ENCODE measurements at regions not wholly inside any gene's neighbourhood (a gene's known extent, or its start where the extent isn't known, plus 50 kb on each side); places are given as distances from the start of the nearest gene placed in this dataset.

- H3K27ac ChIP-seq (ENCODE audit: insufficient read depth, low read length, poor library complexity, severe bottlenecking), result no peak overlapping the region
- peaks cover 18% of the 10 kb centered on the region for H3K27me3 Mint-ChIP-seq
- H3K36me3 ChIP-seq (ENCODE audit: control insufficient read depth, insufficient read depth, low read length), result no peaks in the 10 kb centered on the region
- H3K27ac Mint-ChIP-seq, result no peak overlapping the region
- H3K4me3 Mint-ChIP-seq, result no peak overlapping the region
- no peaks in the 10 kb centered on the region for H3K36me3 Mint-ChIP-seq
- H3K9me3 ChIP-seq (ENCODE audit: control insufficient read depth in 2 of 2, low read length in 2 of 2), result no peaks in the 10 kb centered on the region
- H3K4me1 Mint-ChIP-seq, result no peaks in the 10 kb centered on the region
- no peak for ATAC-seq (ENCODE audit: low read depth in 2 of 2)
- H3K9me3 Mint-ChIP-seq, result peaks cover 0 to 6% (median 0%) of the 10 kb centered on the region in 7 donors
- DNase-seq, result no peak
- H3K27me3 ChIP-seq (ENCODE audit: control insufficient read depth, insufficient read depth, low read length), result no peaks in the 10 kb centered on the region
- H3K4me3 ChIP-seq (ENCODE audit: low read depth, low read length), result no peak overlapping the region
- no peaks in the 10 kb centered on the region for H3K4me1 ChIP-seq (ENCODE audit: control insufficient read depth, insufficient read depth, low read length, poor library complexity, severe bottlenecking)
Observed at GRCh38 chr7:46022397-46022796, 101.3 kb upstream of the IGFBP3 start.

GRCh38 chr7:46015107-46015868 is 94.2 kb upstream of the IGFBP3 start:
- H3K4me3 Mint-ChIP-seq, result no peak overlapping the region
- ATAC-seq (ENCODE audit: low read depth in 2 of 2), result no peak
- H3K27me3 Mint-ChIP-seq, result peaks cover 18% of the 10 kb centered on the region
- H3K27me3 ChIP-seq (ENCODE audit: control insufficient read depth, insufficient read depth, low read length), result no peaks in the 10 kb centered on the region
- H3K36me3 Mint-ChIP-seq, result no peaks in the 10 kb centered on the region
- H3K4me1 ChIP-seq (ENCODE audit: control insufficient read depth, insufficient read depth, low read length, poor library complexity, severe bottlenecking), result no peaks in the 10 kb centered on the region
- H3K27ac ChIP-seq (ENCODE audit: insufficient read depth, low read length, poor library complexity, severe bottlenecking), result no peak overlapping the region
- H3K4me3 ChIP-seq (ENCODE audit: low read depth, low read length), result no peak overlapping the region
- no peak for DNase-seq
- no peaks in the 10 kb centered on the region for H3K9me3 ChIP-seq (ENCODE audit: control insufficient read depth in 2 of 2, low read length in 2 of 2)
- H3K9me3 Mint-ChIP-seq, result peaks cover 0 to 8% (median 2%) of the 10 kb centered on the region in 7 donors
- no peaks in the 10 kb centered on the region for H3K4me1 Mint-ChIP-seq
- no peak overlapping the region for H3K27ac Mint-ChIP-seq
- H3K36me3 ChIP-seq (ENCODE audit: control insufficient read depth, insufficient read depth, low read length), result no peaks in the 10 kb centered on the region

- Mint-ChIP-seq H3K27me3 (peaks cover under 1% of the 10 kb centered on the region), H3K4me3 (no peak overlapping the region), H3K36me3 (no peaks in the 10 kb centered on the region), H3K27ac (no peak overlapping the region), H3K4me1 (no peaks in the 10 kb centered on the region), H3K9me3 (peaks cover 0 to 5% (median under 1%) of the 10 kb centered on the region in 7 donors)
- H3K4me3 ChIP-seq (ENCODE audit: low read depth, low read length), result no peak overlapping the region
- DNase-seq (no peak), ATAC-seq (ENCODE audit: low read depth in 2 of 2) (no peak)
- H3K36me3 ChIP-seq (ENCODE audit: control insufficient read depth, insufficient read depth, low read length), result no peaks in the 10 kb centered on the region
- no peak overlapping the region for H3K27ac ChIP-seq (ENCODE audit: insufficient read depth, low read length, poor library complexity, severe bottlenecking)
- H3K27me3 ChIP-seq (ENCODE audit: control insufficient read depth, insufficient read depth, low read length), result no peaks in the 10 kb centered on the region
- no peaks in the 10 kb centered on the region for H3K9me3 ChIP-seq (ENCODE audit: control insufficient read depth in 2 of 2, low read length in 2 of 2)
- no peaks in the 10 kb centered on the region for H3K4me1 ChIP-seq (ENCODE audit: control insufficient read depth, insufficient read depth, low read length, poor library complexity, severe bottlenecking)
Observed at GRCh38 chr7:46011501-46011900, 90.4 kb upstream of the IGFBP3 start.

- DNase-seq (no peak), ATAC-seq (ENCODE audit: low read depth in 2 of 2) (no peak)
- Mint-ChIP-seq H3K27ac (no peak overlapping the region), H3K4me3 (no peak overlapping the region), H3K9me3 (peaks cover 0 to 7% (median 2%) of the 10 kb centered on the region in 7 donors), H3K4me1 (no peaks in the 10 kb centered on the region), H3K27me3 (no peaks in the 10 kb centered on the region), H3K36me3 (no peaks in the 10 kb centered on the region)
- H3K4me3 ChIP-seq (ENCODE audit: low read depth, low read length), result no peak overlapping the region
- no peaks in the 10 kb centered on the region for H3K27me3 ChIP-seq (ENCODE audit: control insufficient read depth, insufficient read depth, low read length)
- H3K9me3 ChIP-seq (ENCODE audit: control insufficient read depth in 2 of 2, low read length in 2 of 2), result no peaks in the 10 kb centered on the region
- no peaks in the 10 kb centered on the region for H3K36me3 ChIP-seq (ENCODE audit: control insufficient read depth, insufficient read depth, low read length)
- H3K4me1 ChIP-seq (ENCODE audit: control insufficient read depth, insufficient read depth, low read length, poor library complexity, severe bottlenecking), result no peaks in the 10 kb centered on the region
- H3K27ac ChIP-seq (ENCODE audit: insufficient read depth, low read length, poor library complexity, severe bottlenecking), result no peak overlapping the region
Observed at GRCh38 chr7:46011059-46011458, 90.0 kb upstream of the IGFBP3 start.

- no peaks in the 10 kb centered on the region for H3K27me3 Mint-ChIP-seq
- DNase-seq, result no peak
- H3K9me3 Mint-ChIP-seq, result peaks cover 0 to 7% (median 3%) of the 10 kb centered on the region in 7 donors
- Histone ChIP-seq H3K4me1 (ENCODE audit: control insufficient read depth, insufficient read depth, low read length, poor library complexity, severe bottlenecking) (no peaks in the 10 kb centered on the region), H3K9me3 (ENCODE audit: control insufficient read depth in 2 of 2, low read length in 2 of 2) (no peaks in the 10 kb centered on the region), H3K27me3 (ENCODE audit: control insufficient read depth, insufficient read depth, low read length) (no peaks in the 10 kb centered on the region), H3K4me3 (ENCODE audit: low read depth, low read length) (no peak overlapping the region), H3K36me3 (ENCODE audit: control insufficient read depth, insufficient read depth, low read length) (no peaks in the 10 kb centered on the region), H3K27ac (ENCODE audit: insufficient read depth, low read length, poor library complexity, severe bottlenecking) (no peak overlapping the region)
- H3K27ac Mint-ChIP-seq, result no peak overlapping the region
- ATAC-seq (ENCODE audit: low read depth in 2 of 2), result no peak
- no peaks in the 10 kb centered on the region for H3K4me1 Mint-ChIP-seq
- H3K36me3 Mint-ChIP-seq, result no peaks in the 10 kb centered on the region
- H3K4me3 Mint-ChIP-seq, result no peak overlapping the region
Observed at GRCh38 chr7:46009211-46009610, 88.1 kb upstream of the IGFBP3 start.

- Histone ChIP-seq H3K36me3 (ENCODE audit: control insufficient read depth, insufficient read depth, low read length) (no peaks in the 10 kb centered on the region), H3K27me3 (ENCODE audit: control insufficient read depth, insufficient read depth, low read length) (no peaks in the 10 kb centered on the region), H3K4me3 (ENCODE audit: low read depth, low read length) (no peak overlapping the region), H3K9me3 (ENCODE audit: control insufficient read depth in 2 of 2, low read length in 2 of 2) (peaks cover 0 to 6% of the 10 kb centered on the region in 2 experiments), H3K4me1 (ENCODE audit: control insufficient read depth, insufficient read depth, low read length, poor library complexity, severe bottlenecking) (no peaks in the 10 kb centered on the region), H3K27ac (ENCODE audit: insufficient read depth, low read length, poor library complexity, severe bottlenecking) (no peak overlapping the region)
- Mint-ChIP-seq H3K4me3 (no peak overlapping the region), H3K27me3 (no peaks in the 10 kb centered on the region), H3K27ac (no peak overlapping the region), H3K36me3 (no peaks in the 10 kb centered on the region), H3K4me1 (no peaks in the 10 kb centered on the region), H3K9me3 (peaks cover 0 to 9% (median 3%) of the 10 kb centered on the region in 7 donors)
- ATAC-seq (ENCODE audit: low read depth in 2 of 2), result no peak
- DNase-seq, result no peak
Observed at GRCh38 chr7:46007990-46008643, 87.0 kb upstream of the IGFBP3 start.

- Mint-ChIP-seq H3K4me1 (no peaks in the 10 kb centered on the region), H3K27ac (no peak overlapping the region), H3K9me3 (peaks cover 0 to 9% (median 3%) of the 10 kb centered on the region in 7 donors), H3K4me3 (no peak overlapping the region), H3K27me3 (no peaks in the 10 kb centered on the region), H3K36me3 (no peaks in the 10 kb centered on the region)
- Histone ChIP-seq H3K36me3 (ENCODE audit: control insufficient read depth, insufficient read depth, low read length) (no peaks in the 10 kb centered on the region), H3K4me3 (ENCODE audit: low read depth, low read length) (no peak overlapping the region), H3K9me3 (ENCODE audit: control insufficient read depth in 2 of 2, low read length in 2 of 2) (peaks cover 0 to 6% of the 10 kb centered on the region in 2 experiments), H3K27me3 (ENCODE audit: control insufficient read depth, insufficient read depth, low read length) (no peaks in the 10 kb centered on the region), H3K4me1 (ENCODE audit: control insufficient read depth, insufficient read depth, low read length, poor library complexity, severe bottlenecking) (no peaks in the 10 kb centered on the region), H3K27ac (ENCODE audit: insufficient read depth, low read length, poor library complexity, severe bottlenecking) (no peak overlapping the region)
- DNase-seq (no peak), ATAC-seq (ENCODE audit: low read depth in 2 of 2) (no peak)
Observed at GRCh38 chr7:46007194-46007593, 86.1 kb upstream of the IGFBP3 start.

- H3K27me3 Mint-ChIP-seq, result no peaks in the 10 kb centered on the region
- H3K4me1 ChIP-seq (ENCODE audit: control insufficient read depth, insufficient read depth, low read length, poor library complexity, severe bottlenecking), result no peaks in the 10 kb centered on the region
- H3K27ac Mint-ChIP-seq, result no peak overlapping the region
- peaks cover 0 to 11% (median 3%) of the 10 kb centered on the region in 7 donors for H3K9me3 Mint-ChIP-seq
- DNase-seq (no peak), ATAC-seq (ENCODE audit: low read depth in 2 of 2) (no peak)
- H3K36me3 ChIP-seq (ENCODE audit: control insufficient read depth, insufficient read depth, low read length), result no peaks in the 10 kb centered on the region
- H3K27ac ChIP-seq (ENCODE audit: insufficient read depth, low read length, poor library complexity, severe bottlenecking), result no peak overlapping the region
- no peak overlapping the region for H3K4me3 ChIP-seq (ENCODE audit: low read depth, low read length)
- no peak overlapping the region for H3K4me3 Mint-ChIP-seq
- no peaks in the 10 kb centered on the region for H3K36me3 Mint-ChIP-seq
- peaks cover 0 to 6% of the 10 kb centered on the region in 2 experiments for H3K9me3 ChIP-seq (ENCODE audit: control insufficient read depth in 2 of 2, low read length in 2 of 2)
- no peaks in the 10 kb centered on the region for H3K4me1 Mint-ChIP-seq
- no peaks in the 10 kb centered on the region for H3K27me3 ChIP-seq (ENCODE audit: control insufficient read depth, insufficient read depth, low read length)
Observed at GRCh38 chr7:46006723-46007122, 85.7 kb upstream of the IGFBP3 start.
